ENCODE measurements at regions not wholly inside any gene's neighbourhood (a gene's known extent, or its start where the extent isn't known, plus 50 kb on each side); places are given as distances from the start of the nearest gene placed in this dataset.

- Histone ChIP-seq H3K4me3 (ENCODE audit: low read depth, low read length, poor library complexity, severe bottlenecking) (no peak overlapping the region), H3K4me1 (ENCODE audit: insufficient read depth, low read length, poor library complexity, severe bottlenecking) (no peaks in the 10 kb centered on the region), H3K79me2 (ENCODE audit: insufficient read depth, low read depth, low read length) (no peaks in the 10 kb centered on the region), H3K4me2 (ENCODE audit: low read length) (no peak overlapping the region), H3K36me3 (ENCODE audit: insufficient read depth, low read length) (no peaks in the 10 kb centered on the region), H3K9me2 (ENCODE audit: insufficient read depth, low read length) (no peaks in the 10 kb centered on the region), H2AFZ (ENCODE audit: low read length) (no peak overlapping the region), H3K27ac (ENCODE audit: low read depth, low read length, poor library complexity, severe bottlenecking) (no peak overlapping the region), H3K9me3 (ENCODE audit: low read length) (no peaks in the 10 kb centered on the region), H4K20me1 (ENCODE audit: insufficient read depth, low read length) (no peaks in the 10 kb centered on the region)
- intact Hi-C loops (cut with micrococcal nuclease; ENCODE audit: unreplicated experiment), result no loop called here
- TF ChIP-seq EZH2phosphoT487 (IDR thresholded peaks at IDR 0.05; ENCODE audit: borderline replicate concordance, low read depth, low read length) (no peak), CTCF (conservative IDR thresholded peaks at IDR 0.05; ENCODE audit: low read length) (no peak)
- DNase-seq (ENCODE audit: low spot score), result no peak
- CTCF ChIA-PET (ENCODE audit: unreplicated experiment), result no interaction called here
- POLR2A ChIA-PET, result no interaction called here
- BruUV-seq (replicated peaks), result no TSS peak
Observed at GRCh38 chr5:155684417-155684816, 642.5 kb upstream of the SGCD start.

GRCh38 chr5:155686131-155686530, 640.8 kb upstream of the SGCD start:
- intact Hi-C loops (cut with micrococcal nuclease; ENCODE audit: unreplicated experiment), result no loop called here
- H3K9me3 ChIP-seq (ENCODE audit: low read length), result no peaks in the 10 kb centered on the region
- CTCF ChIA-PET (ENCODE audit: unreplicated experiment), result no interaction called here
- no peak overlapping the region for H2AFZ ChIP-seq (ENCODE audit: low read length)
- POLR2A ChIA-PET, result interaction anchor here (0.5 kb wide), 1 partner anchor 467 kb away, joined by 3 read pairs; no protein-coding TSS in a partner anchor
- TF ChIP-seq CTCF (conservative IDR thresholded peaks at IDR 0.05; ENCODE audit: low read length), result no peak
- no peak for TF ChIP-seq EZH2phosphoT487 (IDR thresholded peaks at IDR 0.05; ENCODE audit: borderline replicate concordance, low read depth, low read length)
- H3K36me3 ChIP-seq (ENCODE audit: insufficient read depth, low read length), result no peaks in the 10 kb centered on the region
- DNase-seq (ENCODE audit: low spot score), result no peak
- no peaks in the 10 kb centered on the region for H3K4me1 ChIP-seq (ENCODE audit: insufficient read depth, low read length, poor library complexity, severe bottlenecking)
- BruUV-seq (replicated peaks), result no TSS peak
- H3K4me2 ChIP-seq (ENCODE audit: low read length), result no peak overlapping the region
- H3K27ac ChIP-seq (ENCODE audit: low read depth, low read length, poor library complexity, severe bottlenecking), result no peak overlapping the region
- H3K9me2 ChIP-seq (ENCODE audit: insufficient read depth, low read length), result no peaks in the 10 kb centered on the region
- no peaks in the 10 kb centered on the region for H4K20me1 ChIP-seq (ENCODE audit: insufficient read depth, low read length)
- no peaks in the 10 kb centered on the region for H3K79me2 ChIP-seq (ENCODE audit: insufficient read depth, low read depth, low read length)
- no peak overlapping the region for H3K4me3 ChIP-seq (ENCODE audit: low read depth, low read length, poor library complexity, severe bottlenecking)

- DNase-seq (ENCODE audit: low spot score), result no peak
- CTCF ChIA-PET (ENCODE audit: unreplicated experiment), result no interaction called here
- Histone ChIP-seq H3K79me2 (ENCODE audit: insufficient read depth, low read depth, low read length) (no peaks in the 10 kb centered on the region), H3K4me3 (ENCODE audit: low read depth, low read length, poor library complexity, severe bottlenecking) (no peak overlapping the region), H4K20me1 (ENCODE audit: insufficient read depth, low read length) (no peaks in the 10 kb centered on the region), H2AFZ (ENCODE audit: low read length) (no peak overlapping the region), H3K9me2 (ENCODE audit: insufficient read depth, low read length) (no peaks in the 10 kb centered on the region), H3K4me1 (ENCODE audit: insufficient read depth, low read length, poor library complexity, severe bottlenecking) (no peaks in the 10 kb centered on the region), H3K9me3 (ENCODE audit: low read length) (no peaks in the 10 kb centered on the region), H3K4me2 (ENCODE audit: low read length) (no peak overlapping the region), H3K27ac (ENCODE audit: low read depth, low read length, poor library complexity, severe bottlenecking) (no peak overlapping the region), H3K36me3 (ENCODE audit: insufficient read depth, low read length) (no peaks in the 10 kb centered on the region)
- TF ChIP-seq CTCF (conservative IDR thresholded peaks at IDR 0.05; ENCODE audit: low read length), result no peak
- intact Hi-C loops (cut with micrococcal nuclease; ENCODE audit: unreplicated experiment), result no loop called here
- POLR2A ChIA-PET, result interaction anchor here (1.2 kb wide), 1 partner anchor 10 kb away, joined by 4 read pairs; no protein-coding TSS in a partner anchor
- no TSS peak for BruUV-seq (replicated peaks)
Observed at GRCh38 chr5:155689406-155689805, 637.6 kb upstream of the SGCD start.
